ENCODE measurements at regions not wholly inside any gene's neighbourhood (a gene's known extent, or its start where the extent isn't known, plus 50 kb on each side); places are given as distances from the start of the nearest gene placed in this dataset.

DNA sequence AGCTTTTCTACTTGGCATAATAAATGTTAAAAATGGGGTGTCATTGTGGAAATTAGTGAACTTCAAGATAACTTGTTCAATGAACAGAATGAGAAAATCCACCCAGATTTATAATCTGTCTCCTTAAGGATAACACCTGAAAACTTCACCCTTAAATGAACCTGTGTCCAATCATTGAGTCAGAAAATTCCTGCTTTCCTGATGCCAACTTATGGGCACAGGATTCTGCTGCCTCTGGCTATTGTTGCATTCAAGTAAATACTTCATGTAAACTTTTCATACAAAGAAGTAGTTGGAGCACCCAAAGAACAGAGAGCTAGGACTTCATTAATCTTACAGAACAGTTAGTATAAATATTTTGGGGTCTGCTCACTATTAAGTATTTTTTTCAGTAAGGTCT lies 98.9 kb upstream of the PLEKHA5 start:
- no peak for DNase-seq

DNA sequence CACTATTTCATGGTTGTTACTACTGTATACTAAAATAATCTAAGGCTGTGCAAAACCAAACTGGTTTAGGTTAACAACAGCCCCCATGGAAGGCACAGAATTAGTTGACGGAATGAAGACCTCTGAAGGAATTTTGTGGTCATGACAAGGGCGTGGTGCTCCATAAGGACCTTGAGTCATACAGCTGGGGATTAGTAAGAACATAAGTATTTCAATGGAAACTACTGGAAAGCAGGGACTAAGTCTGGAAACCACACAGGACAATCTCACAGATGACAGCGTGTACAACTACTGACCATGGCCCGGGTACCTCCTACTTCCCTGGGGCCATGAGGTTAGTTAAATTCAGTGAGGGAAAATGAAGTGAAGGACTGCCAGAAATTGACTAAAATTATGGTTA lies 98.5 kb upstream of the PLEKHA5 start:
- CTCF ChIA-PET = no interaction called here

More for the DNA sequence above, 98.9 kb upstream of the PLEKHA5 start:
- Mint-ChIP-seq H3K4me1 (no peaks in the 10 kb centered on the region), H3K27me3 (peaks cover 2% of the 10 kb centered on the region), H3K4me3 (no peak overlapping the region), H3K27ac (no peak overlapping the region), H3K9me3 (ENCODE audit: low read depth) (peaks cover 6% of the 10 kb centered on the region), H3K36me3 (peaks cover 1% of the 10 kb centered on the region)
- no peak for ATAC-seq
- CTCF ChIA-PET = no interaction called here

DNA sequence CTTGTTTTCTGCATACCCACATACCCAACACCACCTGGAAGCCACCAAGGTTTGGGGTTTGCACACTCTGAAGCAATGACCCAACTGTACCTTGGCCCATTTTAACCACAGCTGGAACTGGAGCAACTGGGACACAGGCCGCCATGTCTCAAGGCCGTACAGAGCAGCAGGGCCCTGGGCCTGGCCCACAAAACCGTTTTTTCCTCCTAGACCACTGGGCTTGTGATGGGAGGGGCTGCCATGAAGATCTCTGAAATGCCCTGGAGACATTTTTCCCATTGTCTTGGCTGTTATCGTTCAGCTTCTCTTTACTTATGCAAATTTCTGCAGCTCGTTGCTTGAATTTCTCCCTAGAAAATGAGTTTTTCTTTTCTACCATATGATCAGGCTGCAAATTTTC lies 96.7 kb upstream of the PLEKHA5 start:
- DNase-seq = no peak

More for the DNA sequence above, 98.5 kb upstream of the PLEKHA5 start:
- DNase-seq = no peak
- Mint-ChIP-seq H3K36me3 (peaks cover 1% of the 10 kb centered on the region), H3K4me3 (no peak overlapping the region), H3K27ac (no peak overlapping the region), H3K27me3 (peaks cover 2% of the 10 kb centered on the region), H3K4me1 (no peaks in the 10 kb centered on the region), H3K9me3 (ENCODE audit: low read depth) (peaks cover 6% of the 10 kb centered on the region)
- no peak for ATAC-seq

DNA sequence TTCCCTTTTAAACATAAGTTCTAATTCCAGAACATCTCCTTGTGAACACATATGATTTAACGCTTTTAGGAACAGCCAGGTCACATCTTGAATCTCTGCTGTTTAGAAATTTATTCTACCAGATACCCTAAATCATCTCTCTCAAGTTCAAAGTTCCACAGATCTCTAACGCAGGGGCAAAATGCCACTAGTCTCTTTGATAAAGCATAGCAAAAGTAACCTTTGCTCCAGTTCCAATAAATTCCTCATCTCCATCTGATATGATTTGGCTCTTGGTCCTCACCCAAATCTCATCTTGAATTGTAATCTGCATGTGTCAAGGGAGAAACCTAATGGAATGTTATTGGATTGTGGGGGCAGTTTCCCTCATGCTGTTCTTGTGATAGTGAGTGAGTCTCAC lies 96.3 kb upstream of the PLEKHA5 start:
- no peak for DNase-seq
- H3K27ac Mint-ChIP-seq = no peak overlapping the region
- ATAC-seq = no peak
- H3K27me3 Mint-ChIP-seq = peaks cover 1% of the 10 kb centered on the region
- H3K4me3 Mint-ChIP-seq = no peak overlapping the region
- H3K4me1 Mint-ChIP-seq = no peaks in the 10 kb centered on the region
- H3K36me3 Mint-ChIP-seq = peaks cover 1% of the 10 kb centered on the region
- H3K9me3 Mint-ChIP-seq (ENCODE audit: low read depth) = peaks cover 6% of the 10 kb centered on the region
- CTCF ChIA-PET = no interaction called here

More for the DNA sequence above, 96.7 kb upstream of the PLEKHA5 start:
- Mint-ChIP-seq H3K27ac (no peak overlapping the region), H3K27me3 (peaks cover 2% of the 10 kb centered on the region), H3K9me3 (ENCODE audit: low read depth) (peaks cover 6% of the 10 kb centered on the region), H3K4me1 (no peaks in the 10 kb centered on the region), H3K36me3 (peaks cover 1% of the 10 kb centered on the region), H3K4me3 (no peak overlapping the region)
- ATAC-seq = no peak
- CTCF ChIA-PET = no interaction called here

DNA sequence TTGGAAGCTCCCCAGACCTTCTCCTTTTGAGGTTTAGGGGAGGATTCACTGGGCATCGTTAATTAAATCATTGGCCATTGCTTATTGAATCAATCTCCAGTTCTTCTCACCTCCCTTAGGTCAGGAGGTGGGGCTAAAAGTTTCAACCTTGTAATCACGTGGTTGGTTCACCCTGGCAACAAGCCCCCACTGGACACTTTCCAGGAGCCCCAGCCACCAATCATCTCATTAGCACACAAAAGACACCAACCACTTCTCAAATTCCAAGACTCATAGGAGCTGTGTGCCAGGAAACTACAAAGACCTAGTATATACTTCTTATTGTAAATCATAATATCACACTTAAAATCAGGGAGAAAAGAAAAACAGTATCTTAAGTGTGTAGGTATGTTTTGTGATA lies 94.6 kb upstream of the PLEKHA5 start:
- ATAC-seq (no peak), DNase-seq (no peak)
- Mint-ChIP-seq H3K4me3 (no peak overlapping the region), H3K27ac (no peak overlapping the region), H3K36me3 (peaks cover 1% of the 10 kb centered on the region), H3K4me1 (no peaks in the 10 kb centered on the region), H3K27me3 (peaks cover 5% of the 10 kb centered on the region), H3K9me3 (ENCODE audit: low read depth) (peaks cover 6% of the 10 kb centered on the region)
- CTCF ChIA-PET = no interaction called here

DNA sequence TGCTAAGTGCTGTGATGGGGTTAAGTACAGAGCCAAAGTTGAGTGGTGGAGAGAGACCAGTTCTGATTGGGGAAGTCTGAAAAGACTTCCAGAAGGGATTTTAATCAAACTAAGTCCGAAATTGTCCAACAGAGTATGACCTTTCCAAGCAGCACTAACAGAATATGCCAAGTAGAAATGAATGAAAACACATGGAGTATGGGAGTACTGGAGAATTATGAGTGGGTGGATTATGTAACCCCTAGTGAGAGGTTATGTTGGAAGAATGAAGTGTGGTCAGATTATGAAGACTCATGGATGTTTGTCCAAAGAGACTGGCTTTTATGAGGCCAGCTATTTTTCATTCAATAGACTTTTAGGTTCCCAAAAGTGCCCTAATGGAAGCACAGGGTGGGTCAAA lies 94.0 kb upstream of the PLEKHA5 start:
- DNase-seq = no peak
- H3K4me1 Mint-ChIP-seq = no peaks in the 10 kb centered on the region
- CTCF ChIA-PET = no interaction called here
- no peak overlapping the region for H3K4me3 Mint-ChIP-seq
- no peak overlapping the region for H3K27ac Mint-ChIP-seq
- peaks cover 1% of the 10 kb centered on the region for H3K36me3 Mint-ChIP-seq
- peaks cover 5% of the 10 kb centered on the region for H3K27me3 Mint-ChIP-seq
- peaks cover 6% of the 10 kb centered on the region for H3K9me3 Mint-ChIP-seq (ENCODE audit: low read depth)
- no peak for ATAC-seq

DNA sequence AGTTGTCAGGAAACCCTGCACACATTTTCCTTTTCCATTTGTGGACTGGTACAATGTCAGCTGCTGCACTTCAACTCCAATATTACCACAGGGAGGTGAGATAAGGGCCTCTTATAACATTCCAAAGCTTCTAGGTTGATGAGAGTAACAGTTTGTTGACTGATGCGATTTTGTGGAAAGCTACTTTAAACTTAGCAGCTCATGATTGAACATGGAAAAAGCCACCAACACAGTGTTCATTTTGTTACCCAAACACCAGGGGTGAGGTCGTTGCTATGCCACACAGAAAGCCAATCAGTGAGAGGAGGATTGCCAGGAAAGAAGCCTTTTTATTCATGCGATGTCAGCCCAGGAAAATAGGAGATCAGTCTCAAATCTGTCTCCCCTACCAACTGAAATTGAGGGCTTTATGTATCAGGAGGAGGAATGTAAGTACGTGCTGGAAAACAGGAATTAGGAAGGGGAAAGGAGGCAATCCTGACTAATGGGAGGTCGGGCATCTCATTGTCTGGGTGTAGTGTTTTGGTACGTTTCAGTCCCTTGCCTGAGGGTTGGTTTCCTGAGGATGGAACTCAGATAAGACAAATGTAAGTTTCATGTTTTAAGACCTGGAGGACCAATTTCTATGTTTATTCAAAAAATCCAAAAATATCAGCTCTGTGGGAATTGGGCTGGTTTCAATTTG lies 92.7 kb upstream of the PLEKHA5 start:
- DNase-seq = no peak
- Mint-ChIP-seq H3K9me3 (ENCODE audit: low read depth) (peaks cover 6% of the 10 kb centered on the region), H3K36me3 (peaks cover 1% of the 10 kb centered on the region), H3K27me3 (peaks cover 7% of the 10 kb centered on the region), H3K27ac (no peak overlapping the region), H3K4me3 (no peak overlapping the region), H3K4me1 (no peaks in the 10 kb centered on the region)
- CTCF ChIA-PET = no interaction called here
- ATAC-seq = no peak

DNA sequence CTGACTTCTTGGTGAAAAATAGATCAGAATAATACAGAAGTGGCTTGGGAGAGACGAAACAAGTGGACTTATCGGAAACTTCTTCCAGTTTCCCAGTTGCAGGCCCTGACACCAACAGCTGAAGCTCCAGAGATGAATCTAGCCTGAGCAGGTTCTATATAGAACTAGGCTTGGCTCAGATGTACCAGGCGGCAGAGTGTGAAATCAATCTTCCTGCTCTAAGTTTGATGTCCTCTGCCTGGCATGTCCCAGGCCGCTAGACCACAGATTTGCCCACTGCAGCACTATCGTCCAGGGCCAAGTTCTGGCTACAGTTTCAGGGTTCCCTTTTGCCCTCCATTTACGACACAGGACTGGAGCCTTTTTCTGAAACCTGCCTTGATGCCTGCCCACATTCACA lies 91.3 kb upstream of the PLEKHA5 start:
- no peaks in the 10 kb centered on the region for H3K4me1 Mint-ChIP-seq
- no peak for ATAC-seq
- DNase-seq = no peak
- H3K27me3 Mint-ChIP-seq = peaks cover 7% of the 10 kb centered on the region
- H3K4me3 Mint-ChIP-seq = no peak overlapping the region
- H3K27ac Mint-ChIP-seq = no peak overlapping the region
- peaks cover 1% of the 10 kb centered on the region for H3K36me3 Mint-ChIP-seq
- H3K9me3 Mint-ChIP-seq (ENCODE audit: low read depth) = peaks cover 4% of the 10 kb centered on the region
- CTCF ChIA-PET = no interaction called here

DNA sequence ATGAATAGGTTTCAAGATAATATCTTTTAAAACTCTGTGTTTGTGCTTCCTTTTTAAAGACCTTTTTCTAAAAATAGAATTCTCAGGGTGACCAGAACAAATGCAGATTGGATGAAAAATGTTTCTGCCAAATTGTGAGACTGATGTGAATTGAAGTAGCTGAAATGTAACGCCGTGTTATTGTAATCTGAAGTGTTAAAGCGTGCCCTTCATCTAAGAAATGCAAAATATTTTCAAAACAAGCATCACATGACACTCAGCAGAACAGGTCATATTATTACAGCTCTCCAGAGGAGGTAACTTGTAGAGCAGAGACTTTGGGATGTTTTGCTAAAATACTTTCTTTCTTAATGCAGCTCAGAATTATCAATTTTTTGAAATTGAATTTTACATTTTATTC lies 90.0 kb upstream of the PLEKHA5 start:
- no peaks in the 10 kb centered on the region for H3K36me3 Mint-ChIP-seq
- no peak overlapping the region for H3K4me3 Mint-ChIP-seq
- ATAC-seq (no peak), DNase-seq (no peak)
- no peaks in the 10 kb centered on the region for H3K9me3 Mint-ChIP-seq (ENCODE audit: low read depth)
- no peak overlapping the region for H3K27ac Mint-ChIP-seq
- CTCF ChIA-PET = no interaction called here
- H3K4me1 Mint-ChIP-seq = no peaks in the 10 kb centered on the region
- peaks cover 7% of the 10 kb centered on the region for H3K27me3 Mint-ChIP-seq

DNA sequence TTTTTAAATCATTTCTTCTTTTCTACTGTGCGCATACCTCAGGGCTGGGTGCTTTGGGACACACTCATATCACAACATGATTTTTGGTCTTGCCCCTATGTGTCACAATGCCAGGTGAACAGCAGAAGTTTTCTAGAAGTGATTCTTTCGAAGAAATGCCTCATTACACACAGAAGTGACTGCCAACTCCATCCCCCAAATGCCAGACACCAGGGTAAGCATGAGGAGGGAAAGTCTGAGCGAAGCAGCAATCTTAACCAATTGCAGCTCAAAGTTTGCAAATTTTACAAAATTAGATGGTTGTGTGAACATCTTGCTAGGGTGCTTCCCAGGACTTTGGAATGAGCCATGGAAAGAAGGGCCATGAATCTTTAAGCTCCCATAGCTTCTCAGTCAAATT lies 87.3 kb upstream of the PLEKHA5 start:
- DNase-seq (no peak), ATAC-seq (no peak)
- Mint-ChIP-seq H3K4me1 (no peaks in the 10 kb centered on the region), H3K4me3 (no peak overlapping the region), H3K27me3 (peaks cover 7% of the 10 kb centered on the region), H3K9me3 (ENCODE audit: low read depth) (no peaks in the 10 kb centered on the region), H3K27ac (no peak overlapping the region), H3K36me3 (no peaks in the 10 kb centered on the region)
- CTCF ChIA-PET = no interaction called here

DNA sequence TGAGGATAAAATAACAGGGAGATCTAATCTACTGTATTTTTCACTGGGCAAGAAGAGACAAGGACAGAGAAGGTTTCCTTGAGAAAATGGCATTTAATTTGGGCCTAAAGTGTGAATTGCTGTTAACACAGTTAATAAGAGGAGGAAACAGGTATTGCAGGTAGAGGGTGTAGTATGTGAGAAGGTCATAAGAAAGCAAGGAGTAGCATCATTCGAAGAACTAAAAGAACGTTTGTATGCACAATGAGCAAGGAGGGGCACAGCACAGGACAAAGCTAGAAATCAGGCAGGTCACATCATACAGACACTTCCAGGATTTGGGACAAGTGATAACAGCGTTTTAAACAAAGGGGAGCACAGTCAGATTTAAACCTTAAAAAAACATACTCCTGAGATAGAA lies 85.1 kb upstream of the PLEKHA5 start:
- Mint-ChIP-seq H3K4me1 (no peaks in the 10 kb centered on the region), H3K27ac (no peak overlapping the region), H3K4me3 (no peak overlapping the region), H3K27me3 (peaks cover 6% of the 10 kb centered on the region), H3K9me3 (ENCODE audit: low read depth) (no peaks in the 10 kb centered on the region), H3K36me3 (no peaks in the 10 kb centered on the region)
- ATAC-seq (no peak), DNase-seq (no peak)
- CTCF ChIA-PET = no interaction called here

DNA sequence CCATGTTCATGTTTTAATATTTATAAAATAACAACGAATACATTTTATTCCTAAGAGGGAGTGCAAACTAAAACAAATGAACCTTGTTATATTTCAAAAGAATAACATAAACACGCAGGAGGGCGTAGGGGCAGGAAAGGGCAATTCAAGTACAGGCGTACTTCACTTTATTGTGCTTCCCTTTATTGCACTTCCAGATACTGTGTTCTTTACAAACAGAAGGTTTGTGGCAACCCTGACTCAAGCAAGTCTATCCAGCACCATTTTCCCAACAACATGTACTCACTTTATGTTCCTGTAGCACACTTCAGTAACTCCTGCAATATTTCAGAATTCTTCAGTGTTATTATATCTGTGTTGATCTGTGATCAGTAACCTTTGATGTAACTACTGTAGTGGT lies 84.6 kb upstream of the PLEKHA5 start:
- no peaks in the 10 kb centered on the region for H3K9me3 Mint-ChIP-seq (ENCODE audit: low read depth)
- H3K4me1 Mint-ChIP-seq = no peaks in the 10 kb centered on the region
- ATAC-seq (no peak), DNase-seq (no peak)
- no peak overlapping the region for H3K4me3 Mint-ChIP-seq
- H3K36me3 Mint-ChIP-seq = no peaks in the 10 kb centered on the region
- H3K27ac Mint-ChIP-seq = no peak overlapping the region
- peaks cover 2% of the 10 kb centered on the region for H3K27me3 Mint-ChIP-seq
- CTCF ChIA-PET = no interaction called here

DNA sequence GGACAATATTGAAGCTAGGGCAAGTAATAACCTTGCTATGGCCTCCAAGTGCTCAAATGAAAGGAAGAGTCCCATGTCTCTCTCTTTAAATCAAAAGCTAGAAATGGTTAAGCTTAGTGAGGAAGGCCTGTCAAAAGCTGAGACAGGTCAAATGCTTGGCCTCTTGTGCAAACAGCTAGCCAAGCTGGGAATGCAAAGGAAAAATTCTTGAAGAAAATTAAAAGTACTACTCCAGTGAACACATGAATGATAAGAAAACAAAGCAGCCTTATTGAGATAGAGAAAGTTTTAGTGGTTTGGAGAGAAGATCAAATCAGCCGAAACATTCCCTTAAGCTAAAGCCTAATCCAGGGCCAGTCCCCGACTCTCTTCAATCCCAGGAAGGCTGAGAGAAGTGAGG lies 84.1 kb upstream of the PLEKHA5 start:
- no peak overlapping the region for H3K4me3 Mint-ChIP-seq
- ATAC-seq (no peak), DNase-seq (no peak)
- no peak overlapping the region for H3K27ac Mint-ChIP-seq
- peaks cover 2% of the 10 kb centered on the region for H3K27me3 Mint-ChIP-seq
- no peaks in the 10 kb centered on the region for H3K36me3 Mint-ChIP-seq
- H3K9me3 Mint-ChIP-seq (ENCODE audit: low read depth) = no peaks in the 10 kb centered on the region
- H3K4me1 Mint-ChIP-seq = no peaks in the 10 kb centered on the region
- CTCF ChIA-PET = no interaction called here

DNA sequence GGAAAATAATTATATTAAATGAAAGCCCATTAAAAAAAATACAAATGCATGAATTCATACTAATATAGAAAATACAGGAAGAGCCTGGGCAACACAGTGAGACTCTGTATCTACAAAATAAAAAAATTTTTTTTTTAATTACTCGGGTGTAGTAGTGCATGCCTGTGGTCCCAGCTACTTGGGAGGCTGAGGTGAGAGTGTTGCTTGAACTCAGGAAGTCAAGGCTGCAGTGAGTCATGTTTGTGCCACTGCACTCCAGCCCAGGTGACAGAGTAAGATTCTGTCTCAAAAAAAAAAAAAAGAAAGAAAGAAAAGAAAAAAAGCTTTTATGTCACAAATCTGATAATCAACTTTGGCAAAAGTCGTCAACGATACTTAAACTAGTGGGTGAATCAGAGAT lies 80.6 kb upstream of the PLEKHA5 start:
- Mint-ChIP-seq H3K27ac (no peak overlapping the region), H3K36me3 (no peaks in the 10 kb centered on the region), H3K4me3 (no peak overlapping the region), H3K9me3 (ENCODE audit: low read depth) (no peaks in the 10 kb centered on the region), H3K27me3 (no peaks in the 10 kb centered on the region), H3K4me1 (no peaks in the 10 kb centered on the region)
- CTCF ChIA-PET = no interaction called here
- no peak for ATAC-seq
- DNase-seq = no peak

DNA sequence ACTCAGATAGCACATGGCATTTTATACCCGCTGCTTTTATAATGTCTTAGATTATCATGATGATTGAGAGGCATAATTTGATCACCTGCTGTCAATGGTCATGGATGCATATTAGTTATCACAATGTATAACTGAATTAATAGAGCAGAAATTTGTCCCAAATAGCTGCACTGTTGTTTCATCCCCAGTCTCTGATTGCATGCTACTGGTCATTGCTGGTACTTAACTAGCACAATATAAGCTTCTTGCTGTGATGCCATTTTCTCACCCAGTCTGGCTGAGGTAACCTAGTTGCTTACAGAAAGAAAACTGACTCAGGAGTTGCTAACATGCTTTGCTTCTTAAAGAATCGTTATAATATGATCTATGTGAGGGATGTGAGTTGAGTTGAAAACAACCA lies 76.8 kb upstream of the PLEKHA5 start:
- Mint-ChIP-seq H3K9me3 (ENCODE audit: low read depth) (no peaks in the 10 kb centered on the region), H3K36me3 (no peaks in the 10 kb centered on the region), H3K4me3 (no peak overlapping the region), H3K27me3 (no peaks in the 10 kb centered on the region), H3K4me1 (no peaks in the 10 kb centered on the region), H3K27ac (no peak overlapping the region)
- no peak for DNase-seq
- ATAC-seq = no peak
- CTCF ChIA-PET = no interaction called here

Data from activated CD8-positive, alpha-beta memory T cell treated with anti-CD3 and anti-CD28 coated beads, Interleukin-2, amount 10 ng/mL, durations not matched to agents 7 days and 5 days (primary cell).